GM21786 (cell line): ENCODE measurements at regions not wholly inside any gene's neighbourhood (a gene's known extent, or its start where the extent isn't known, plus 50 kb on each side); places are given as distances from the start of the nearest gene placed in this dataset.
"Not testable (repeated sequence)": the region's sequence is repeated elsewhere in the genome, so short reads cannot be mapped to it uniquely, and the experiment has no call there.

Experiments
- ATAC-seq: cut with Tn5 transposase; IDR thresholded peaks from one replicate; pipeline ENCODE4 v1.9.1; 2021; ENCODE audit not compliant: unreplicated experiment

- no peak for ATAC-seq
These were observed 1494.8 kb upstream of the DEFB115 start for GRCh38 chr20:29762620-29763019.

DNA sequence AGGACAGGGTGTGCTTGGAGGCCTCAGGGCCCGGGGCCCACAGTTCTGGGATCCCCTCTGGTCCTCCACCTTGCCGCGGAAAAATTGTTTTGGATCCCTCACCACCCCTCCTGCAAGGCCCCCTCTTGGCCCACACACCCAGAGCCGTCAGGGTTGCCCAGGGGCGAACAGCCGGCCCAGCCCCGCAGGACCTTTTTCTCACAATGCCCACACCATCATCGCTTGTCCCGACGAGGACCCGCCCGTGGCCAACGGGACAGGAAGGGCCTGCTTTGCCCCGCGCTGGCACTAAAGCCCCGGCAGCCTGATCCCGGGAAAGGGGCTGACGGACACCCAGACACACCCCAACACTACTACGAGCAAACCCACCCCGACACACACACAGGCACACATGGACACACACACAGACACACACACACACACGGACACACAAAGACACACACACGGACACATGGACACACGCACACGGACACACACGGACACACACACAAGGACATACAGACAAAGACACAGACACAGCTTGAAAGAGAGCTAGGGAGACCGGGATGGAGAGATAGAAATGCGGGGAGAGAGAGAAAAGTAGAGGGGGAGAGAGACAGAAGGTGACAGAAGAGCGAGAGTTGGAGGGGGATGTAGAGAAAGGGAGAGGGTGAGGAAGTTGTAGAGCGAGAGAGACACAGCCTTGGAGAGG is 1493.5 kb upstream of the DEFB115 start:
- no peak for ATAC-seq

GRCh38 chr20:29764922-29765610 is 1492.4 kb upstream of the DEFB115 start:
- ATAC-seq: not testable (repeated sequence)

DNA sequence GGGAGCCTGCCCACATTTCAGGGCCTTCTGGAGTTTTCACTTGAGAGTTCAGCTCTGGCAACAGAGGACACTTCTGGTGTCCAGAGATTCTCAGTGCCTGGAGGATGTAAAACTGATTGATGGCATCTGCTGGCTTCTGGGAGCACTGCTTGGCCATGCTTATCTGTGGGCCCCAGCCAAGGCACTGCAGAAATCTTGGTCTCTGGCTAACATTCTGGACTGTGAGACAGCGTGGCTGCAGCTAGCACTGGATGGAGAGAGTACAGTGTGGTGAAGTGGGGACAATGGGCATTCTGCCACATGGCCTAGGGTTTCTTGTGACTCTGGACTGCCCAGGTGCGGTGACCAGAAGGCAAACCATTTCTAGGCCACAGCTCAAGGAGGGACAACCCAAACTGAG is 1479.4 kb upstream of the DEFB115 start:
- ATAC-seq: not testable (repeated sequence)

DNA sequence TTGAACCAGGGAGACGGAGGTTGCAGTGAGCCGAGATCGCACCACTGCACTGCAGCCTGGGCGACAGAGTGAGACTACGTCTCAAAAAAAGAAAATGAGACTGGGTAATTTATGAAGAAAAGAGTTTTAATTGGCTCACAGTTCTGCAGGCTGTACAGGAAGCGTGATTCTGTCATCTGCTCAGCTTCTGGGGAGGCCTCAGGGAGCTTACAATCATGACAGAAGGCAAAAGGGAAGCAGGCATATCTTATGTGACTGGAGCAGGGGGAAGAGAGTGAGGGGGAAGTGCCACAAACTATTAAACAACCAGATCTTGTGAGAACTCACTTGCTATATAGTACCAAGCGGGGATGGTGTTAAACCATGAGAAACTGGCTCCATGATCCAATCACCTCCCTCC is 1476.2 kb upstream of the DEFB115 start:
- not testable (repeated sequence) for ATAC-seq

- not testable (repeated sequence) for ATAC-seq
These were observed 1475.6 kb upstream of the DEFB115 start for GRCh38 chr20:29781891-29782290.

DNA sequence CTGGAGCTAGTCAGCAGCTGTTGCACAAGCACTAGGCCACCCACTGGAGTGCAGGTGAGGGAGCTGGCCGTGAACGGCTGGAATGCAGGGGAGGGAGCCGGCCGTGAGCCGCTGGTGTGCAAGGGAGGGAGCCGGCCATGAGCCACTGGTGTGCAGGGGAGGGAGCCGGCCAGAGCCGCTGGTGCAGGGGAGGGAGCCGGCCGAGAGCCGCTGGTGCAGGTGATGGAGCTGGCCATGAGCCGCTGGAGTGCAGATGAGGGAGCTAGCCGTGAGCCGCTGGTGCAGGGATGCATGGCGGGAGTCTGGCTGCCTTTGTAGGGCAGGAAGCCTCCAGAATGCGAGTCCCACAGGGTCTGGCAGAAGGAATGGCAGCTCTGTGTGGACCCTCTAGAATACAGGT is 1470.0 kb upstream of the DEFB115 start:
- ATAC-seq: not testable (repeated sequence)

DNA sequence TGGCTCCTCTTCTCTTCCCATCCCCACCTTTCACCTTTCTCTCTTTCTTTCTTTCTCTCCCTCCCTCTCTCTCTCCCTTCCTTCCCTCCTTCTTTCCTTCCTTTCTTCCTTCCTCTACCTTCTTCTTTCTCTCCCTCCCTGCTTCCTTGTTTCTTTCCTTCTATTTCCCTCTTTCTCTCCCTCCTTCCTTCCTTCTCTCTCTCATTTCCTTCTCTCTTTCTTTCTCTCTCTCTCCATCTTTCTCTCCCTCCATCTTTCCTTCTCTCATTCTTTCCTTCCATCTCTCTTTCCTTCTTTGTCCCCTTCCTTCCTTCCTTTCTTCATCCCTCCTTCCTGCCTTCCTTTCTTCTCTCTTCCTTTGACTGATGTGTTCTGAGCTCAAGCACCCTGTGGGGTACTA is 1467.0 kb upstream of the DEFB115 start:
- ATAC-seq: no peak

GRCh38 chr20:29831508-29831907 is 1426.0 kb upstream of the DEFB115 start:
- ATAC-seq: not testable (repeated sequence)

DNA sequence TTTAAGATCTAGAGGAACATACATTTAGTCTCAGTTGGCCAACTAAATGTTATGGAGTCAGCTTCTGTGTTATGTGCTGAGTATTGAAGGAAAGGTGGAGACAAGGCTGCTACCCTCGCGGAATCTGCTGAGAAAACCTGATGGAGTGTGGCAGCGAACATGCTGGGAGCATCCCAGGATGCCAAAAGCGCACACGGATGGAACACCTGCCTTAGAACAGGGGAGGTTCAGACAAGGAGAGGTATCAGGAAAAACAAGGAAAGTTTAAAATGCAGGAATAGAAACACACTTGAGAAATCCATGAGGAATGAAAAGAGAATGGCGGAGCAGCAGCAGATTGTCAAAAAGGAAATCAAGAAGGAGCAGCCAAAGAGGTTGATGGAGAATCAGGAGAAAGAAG is 1389.5 kb upstream of the DEFB115 start:
- ATAC-seq: not testable (repeated sequence)

DNA sequence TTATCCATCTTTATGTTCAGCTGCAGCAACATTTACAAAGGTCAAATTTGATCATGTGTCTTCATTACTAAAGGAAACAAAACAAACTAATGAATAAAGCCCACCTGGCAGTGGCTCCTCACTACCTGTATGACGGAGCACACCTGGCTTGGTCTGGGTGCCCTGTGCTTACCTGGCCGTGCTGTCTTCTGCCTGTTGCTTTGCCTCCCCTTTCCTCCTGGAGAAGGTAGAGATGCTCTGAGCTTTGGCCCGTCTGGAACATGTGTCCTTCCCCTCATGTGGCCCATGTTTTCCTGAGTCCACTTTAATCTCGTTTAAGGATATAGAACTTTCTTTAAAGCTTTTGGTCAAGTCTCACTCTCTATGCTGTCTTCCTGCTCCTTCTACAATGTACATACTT is 1388.8 kb upstream of the DEFB115 start:
- ATAC-seq: not testable (repeated sequence)

DNA sequence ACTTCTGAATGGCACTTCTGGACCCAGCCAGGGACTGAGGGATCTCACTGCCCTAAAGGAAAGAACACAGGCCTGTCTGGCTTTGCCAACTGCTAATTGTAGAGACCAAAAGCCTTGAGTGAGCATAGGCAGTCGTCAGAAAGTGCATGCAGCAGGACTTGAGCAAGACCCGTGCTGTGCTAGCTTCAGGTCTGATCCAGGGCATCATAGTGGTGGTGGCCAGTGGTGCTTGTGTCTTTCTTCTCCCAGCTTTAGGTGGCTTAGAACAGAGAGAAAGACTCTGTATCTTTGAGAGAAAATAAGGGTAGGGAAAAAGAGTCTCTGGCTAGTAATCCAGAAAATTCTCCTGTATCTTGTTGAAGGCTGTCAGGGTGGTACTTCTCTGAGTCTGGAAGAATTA is 1385.6 kb upstream of the DEFB115 start:
- not testable (repeated sequence) for ATAC-seq

DNA sequence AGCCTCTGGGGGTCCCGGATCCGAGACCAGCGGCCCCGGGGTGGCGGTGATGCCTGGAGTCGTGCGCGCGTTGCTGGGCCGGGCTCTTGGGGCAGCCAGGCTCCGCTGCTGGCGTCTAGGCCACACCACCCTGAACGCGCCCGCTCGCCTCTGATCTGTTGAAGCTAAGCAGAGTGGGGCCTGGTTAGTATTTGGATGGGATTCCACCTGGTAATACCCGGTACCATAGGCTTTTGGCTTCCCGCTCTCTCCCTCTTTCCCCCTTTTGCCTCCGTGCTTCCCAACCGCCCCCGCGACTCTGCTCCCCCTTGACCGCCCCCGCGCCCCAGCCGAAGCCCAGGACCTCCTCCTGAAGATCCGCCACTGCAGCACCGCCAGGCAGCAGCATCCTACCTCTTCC is 1383.5 kb upstream of the DEFB115 start:
- no peak for ATAC-seq

DNA sequence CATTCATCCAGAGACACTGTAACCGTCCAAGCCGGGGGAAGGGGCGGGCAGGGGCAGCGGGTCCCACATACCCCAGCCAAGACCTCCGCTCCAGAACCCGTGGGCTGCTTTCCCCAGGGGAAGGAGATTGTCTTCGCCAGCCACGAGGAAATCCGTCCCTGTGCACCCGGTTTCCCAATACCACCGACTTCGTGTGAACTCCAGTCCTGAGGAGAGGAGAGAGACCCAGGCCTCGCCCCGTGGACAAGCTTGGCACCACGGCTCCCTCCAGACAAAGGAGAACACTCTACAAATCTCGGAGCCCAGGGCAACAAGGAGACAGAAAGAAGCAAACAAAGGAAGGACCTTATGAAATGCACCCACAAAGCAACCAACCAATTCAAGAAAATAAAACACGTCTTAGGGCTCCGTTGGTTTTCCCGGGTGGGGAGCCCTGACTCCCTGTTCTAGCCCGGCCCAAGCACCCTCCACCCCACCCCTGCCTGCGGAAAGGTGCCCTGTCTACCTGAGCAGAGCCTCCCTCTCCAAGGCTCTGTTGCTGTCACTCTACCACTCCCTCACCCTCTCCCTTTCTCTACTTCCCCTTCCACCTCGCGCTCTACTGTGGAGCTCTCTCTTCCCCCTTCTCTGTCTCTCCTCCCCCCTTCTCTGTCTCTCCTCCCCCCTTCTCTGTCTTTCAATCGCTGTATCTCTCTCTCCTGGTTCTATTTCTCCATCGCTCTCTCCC is 1382.8 kb upstream of the DEFB115 start:
- no peak for ATAC-seq

DNA sequence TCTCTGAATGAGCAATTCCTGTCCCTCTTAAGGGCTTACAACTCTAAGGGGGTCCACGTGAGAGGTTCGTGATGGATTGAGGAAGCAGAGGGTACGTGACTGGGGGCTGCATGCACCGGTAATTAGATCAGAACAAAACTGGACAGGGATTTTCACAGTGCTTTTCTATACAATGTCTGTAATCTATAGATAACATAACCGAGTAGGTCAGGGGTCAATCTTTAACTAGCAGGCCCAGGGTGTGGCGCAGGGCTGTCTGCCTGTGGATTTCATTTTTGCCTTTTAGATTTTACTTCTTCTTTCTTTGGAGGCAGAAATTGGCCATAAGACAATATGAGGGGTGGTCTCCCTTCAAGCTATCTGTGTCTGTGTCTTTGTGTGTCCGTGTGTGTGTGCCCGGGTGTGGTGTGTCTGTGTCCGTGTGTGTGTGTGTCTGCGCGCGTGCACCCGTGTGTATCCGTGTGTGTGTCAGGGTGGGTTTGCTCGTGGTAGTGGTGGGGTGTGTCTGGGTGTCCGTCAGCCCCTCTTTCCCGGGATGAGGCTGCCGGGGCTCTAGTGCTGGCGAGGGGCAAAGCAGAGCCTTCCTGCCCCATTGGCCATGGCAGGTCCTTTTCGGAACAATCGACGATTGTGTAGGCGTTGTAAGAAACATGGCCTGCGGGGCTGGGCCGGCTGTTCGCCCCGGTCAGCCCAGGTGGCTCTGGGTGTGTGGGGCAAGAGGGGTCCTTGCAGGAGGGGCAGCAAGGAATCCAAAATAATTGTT is 1382.0 kb upstream of the DEFB115 start:
- ATAC-seq: not testable (repeated sequence)

- ATAC-seq: not testable (repeated sequence)
These were observed 1381.2 kb upstream of the DEFB115 start for GRCh38 chr20:29876084-29876910.

GRCh38 chr20:29876911-29877285 is 1380.6 kb upstream of the DEFB115 start:
- ATAC-seq: no peak

DNA sequence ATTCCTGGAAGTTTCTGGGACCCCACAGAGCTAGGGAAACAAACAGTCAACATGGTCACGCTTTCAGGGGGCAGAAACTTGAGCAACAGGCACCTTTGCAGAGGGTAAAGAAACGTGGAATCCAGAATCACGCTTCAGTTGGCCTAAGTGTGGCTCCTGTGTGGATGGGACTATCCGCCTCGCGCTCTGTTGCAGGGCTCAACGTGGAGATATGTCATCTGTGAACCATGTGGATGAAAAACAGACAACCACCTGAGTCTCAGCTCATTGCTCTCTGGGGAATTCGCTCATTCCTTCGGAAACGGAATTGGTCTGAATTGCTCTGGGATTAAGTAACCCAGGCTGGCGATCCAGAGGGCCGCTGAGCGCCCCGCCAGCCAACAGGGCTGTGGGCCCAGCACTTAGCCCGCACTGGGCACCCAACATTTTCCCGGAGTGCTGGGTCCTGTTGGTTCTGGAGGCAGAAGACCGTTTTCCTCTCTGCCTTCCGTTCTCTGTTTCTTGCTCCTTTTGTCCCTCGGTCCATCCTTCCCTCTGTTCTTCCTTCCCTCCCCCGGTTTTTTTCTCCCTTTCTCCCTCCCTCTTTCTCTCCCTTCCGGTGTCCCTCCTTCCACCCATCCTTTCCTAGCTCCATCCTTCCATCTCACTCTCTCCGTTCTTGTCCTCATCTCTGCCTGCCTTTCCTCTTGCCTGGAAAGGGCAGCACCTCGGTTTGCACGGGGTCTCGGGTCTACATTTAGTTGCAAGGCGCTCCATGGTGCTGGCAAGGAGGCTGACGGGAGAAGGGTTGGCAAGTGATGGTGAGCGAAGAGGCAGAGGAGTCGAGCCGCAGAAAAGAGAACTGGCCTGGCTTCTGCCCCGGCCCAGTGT is 1379.8 kb upstream of the DEFB115 start:
- ATAC-seq: not testable (repeated sequence)

DNA sequence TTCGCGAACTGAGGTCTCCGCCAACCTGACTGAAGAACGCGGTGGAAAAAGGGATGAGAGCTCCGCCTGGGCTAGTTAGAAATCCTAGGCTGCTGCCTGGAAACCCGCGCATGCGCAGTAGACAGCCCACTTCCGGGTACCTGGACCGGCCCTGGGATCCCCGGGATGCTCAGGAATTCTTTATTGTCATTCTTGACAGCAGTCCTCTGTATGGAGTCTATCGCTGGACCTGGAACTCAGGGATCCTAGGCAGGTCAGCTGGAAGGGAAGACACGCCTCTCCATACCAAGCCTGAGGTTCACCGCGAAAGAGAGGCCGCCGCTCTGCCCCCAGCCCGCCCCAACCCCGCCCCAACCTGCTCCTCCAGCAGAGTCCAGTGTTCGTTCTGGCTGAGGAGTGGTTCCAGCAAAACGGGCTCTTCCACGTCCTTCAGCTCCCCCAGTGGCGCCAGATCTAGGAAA is 1379.2 kb upstream of the DEFB115 start:
- peak; percentile 44 for ATAC-seq
